A673 (cell line): ENCODE measurements at regions not wholly inside any gene's neighbourhood (a gene's known extent, or its start where the extent isn't known, plus 50 kb on each side); places are given as distances from the start of the nearest gene placed in this dataset.

Source experiments
- EZH2 ChIP-seq: fragments of 200-600 bp; sonication (generic); IDR thresholded peaks from 2 replicates; pipeline ENCODE4 v1.6.1; 2017; ENCODE audit warnings: borderline replicate concordance, low read depth, mild to moderate bottlenecking, mixed read lengths, antibody characterized with exemption, low read length; ENCODE audit not compliant: poor library complexity, severe bottlenecking
- TF ChIP-seq, protein P1 (sequence below): fragments of 300-800, 200-600 bp; sonication (generic); conservative IDR thresholded peaks from 2 replicates; pipeline ENCODE4 v1.5.1; 2017; ENCODE audit warnings: low read depth, mild to moderate bottlenecking, antibody characterized with exemption, low read length, moderate library complexity, mixed read lengths

DNA sequence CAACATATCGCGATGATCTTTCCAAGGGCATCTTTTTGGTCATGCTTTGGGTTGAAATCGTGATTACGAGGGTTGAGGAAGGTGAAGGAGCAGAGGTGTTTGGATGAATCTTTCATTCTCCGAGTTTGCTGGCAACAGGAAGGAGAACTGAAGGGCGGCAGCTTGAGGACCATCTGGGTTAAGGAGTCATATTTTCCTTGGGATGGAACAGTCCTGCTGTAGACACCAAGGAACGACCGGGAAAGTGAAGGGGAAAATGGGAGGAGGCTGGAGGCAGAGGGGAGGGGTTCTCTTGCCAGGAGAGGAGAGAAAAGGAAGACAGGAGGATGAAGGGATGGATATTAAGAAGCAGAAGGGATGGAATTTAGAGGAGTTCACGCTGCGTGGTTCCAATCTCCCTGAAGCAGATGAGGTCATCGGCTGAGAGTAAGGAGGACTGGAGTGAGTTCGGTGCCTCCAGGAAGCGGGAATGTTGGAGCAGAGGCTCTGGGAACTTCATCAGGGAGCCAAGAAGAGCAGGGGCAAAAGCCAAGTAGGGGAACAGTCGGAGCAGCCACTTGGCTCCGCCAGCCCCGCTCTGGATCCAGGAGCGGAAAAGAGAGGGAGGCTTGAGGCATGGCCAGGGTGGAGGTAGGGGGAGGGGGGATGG is 116.6 kb upstream of the GALNT17 start:
- TF ChIP-seq, protein P1, sequence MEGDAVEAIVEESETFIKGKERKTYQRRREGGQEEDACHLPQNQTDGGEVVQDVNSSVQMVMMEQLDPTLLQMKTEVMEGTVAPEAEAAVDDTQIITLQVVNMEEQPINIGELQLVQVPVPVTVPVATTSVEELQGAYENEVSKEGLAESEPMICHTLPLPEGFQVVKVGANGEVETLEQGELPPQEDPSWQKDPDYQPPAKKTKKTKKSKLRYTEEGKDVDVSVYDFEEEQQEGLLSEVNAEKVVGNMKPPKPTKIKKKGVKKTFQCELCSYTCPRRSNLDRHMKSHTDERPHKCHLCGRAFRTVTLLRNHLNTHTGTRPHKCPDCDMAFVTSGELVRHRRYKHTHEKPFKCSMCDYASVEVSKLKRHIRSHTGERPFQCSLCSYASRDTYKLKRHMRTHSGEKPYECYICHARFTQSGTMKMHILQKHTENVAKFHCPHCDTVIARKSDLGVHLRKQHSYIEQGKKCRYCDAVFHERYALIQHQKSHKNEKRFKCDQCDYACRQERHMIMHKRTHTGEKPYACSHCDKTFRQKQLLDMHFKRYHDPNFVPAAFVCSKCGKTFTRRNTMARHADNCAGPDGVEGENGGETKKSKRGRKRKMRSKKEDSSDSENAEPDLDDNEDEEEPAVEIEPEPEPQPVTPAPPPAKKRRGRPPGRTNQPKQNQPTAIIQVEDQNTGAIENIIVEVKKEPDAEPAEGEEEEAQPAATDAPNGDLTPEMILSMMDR, result no peak
- TF ChIP-seq EZH2, result no peak
